ENCODE measurements at regions not wholly inside any gene's neighbourhood (a gene's known extent, or its start where the extent isn't known, plus 50 kb on each side); places are given as distances from the start of the nearest gene placed in this dataset.

- no peak for DNase-seq
Observed at GRCh38 chr3:14338898-14339458, 63.4 kb upstream of the SLC6A6 start.

- DNase-seq, result no peak
Observed at GRCh38 chr3:14340960-14341708, 61.3 kb upstream of the SLC6A6 start.

- DNase-seq, result no peak
Observed at GRCh38 chr3:14343338-14344112, 58.9 kb upstream of the SLC6A6 start.

GRCh38 chr3:14344351-14344750, 58.1 kb upstream of the SLC6A6 start:
- DNase-seq, result no peak

- no peak for DNase-seq
Observed at GRCh38 chr3:14345496-14346150, 56.8 kb upstream of the SLC6A6 start.

- no peak for DNase-seq
Observed at GRCh38 chr3:14346191-14346590, 56.2 kb upstream of the SLC6A6 start.

- no peak for DNase-seq
Observed at GRCh38 chr3:14346642-14347041, 55.8 kb upstream of the SLC6A6 start.

- no peak for DNase-seq
Observed at GRCh38 chr3:14347110-14347509, 55.3 kb upstream of the SLC6A6 start.

- DNase-seq, result no peak
Observed at GRCh38 chr3:14351617-14352001, 50.8 kb upstream of the SLC6A6 start.

- DNase-seq, result no peak
Observed at GRCh38 chr3:14352002-14352627, 50.3 kb upstream of the SLC6A6 start.

Measured in activated gamma-delta T cell treated with Interleukin-2 at 50 U/mL for 16 hours (primary cell).